PFSK-1 (cell line): ENCODE measurements at regions not wholly inside any gene's neighbourhood (a gene's known extent, or its start where the extent isn't known, plus 50 kb on each side); places are given as distances from the start of the nearest gene placed in this dataset.

ENCODE experiments used
- FOXP2 ChIP-seq: optimal IDR thresholded peaks from 2 replicates; pipeline ENCODE3; 2011; ENCODE audit warnings: borderline replicate concordance, control low read depth, inconsistent platforms; ENCODE audit not compliant: insufficient read depth; ENCODE audit errors: extremely low read length, extremely low read depth
- SIN3A ChIP-seq: IDR thresholded peaks from 2 replicates; pipeline ENCODE4 v1.6.1; 2012; ENCODE audit warnings: mild to moderate bottlenecking, low read length, moderate library complexity, borderline replicate concordance; ENCODE audit not compliant: insufficient read depth
- TAF1 ChIP-seq: IDR thresholded peaks from 2 replicates; pipeline ENCODE4 v1.6.1; 2012; ENCODE audit warnings: low read length, control low read depth, borderline replicate concordance; ENCODE audit not compliant: insufficient read depth
- TF ChIP-seq, protein P1 (sequence below), 2 experiments: IDR thresholded peaks; 2 replicates each; pipeline versions ENCODE4 v1.6.1 to v1.8.0; 2011 to 2012; ENCODE audit warnings: low read depth in 2 of 2, low read length in 2 of 2, control low read depth in 1 of 2, inconsistent platforms in 1 of 2, mild to moderate bottlenecking in 1 of 2, moderate library complexity in 1 of 2; ENCODE audit not compliant: insufficient read depth in 1 of 2

DNA sequence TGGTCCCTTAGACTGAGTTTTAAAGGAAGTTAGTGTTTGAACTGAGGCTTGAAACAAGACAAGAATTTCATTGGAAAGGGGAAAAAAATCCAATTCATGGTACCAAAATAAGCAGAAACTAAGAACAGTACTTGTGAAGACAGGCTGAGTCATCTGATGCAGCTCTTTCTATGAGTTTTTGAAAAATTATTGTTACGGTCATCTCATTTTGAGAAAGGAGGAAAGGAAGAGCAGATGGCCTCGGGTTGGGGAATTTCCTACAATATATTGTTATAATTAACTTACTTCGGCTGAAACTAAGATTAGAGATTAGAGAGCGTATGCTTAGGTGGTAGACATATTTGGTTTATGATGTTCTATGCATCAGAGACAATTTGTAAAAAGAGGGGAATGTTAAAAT, 2164.8 kb upstream of the AGA start:
- TF ChIP-seq, protein P1, sequence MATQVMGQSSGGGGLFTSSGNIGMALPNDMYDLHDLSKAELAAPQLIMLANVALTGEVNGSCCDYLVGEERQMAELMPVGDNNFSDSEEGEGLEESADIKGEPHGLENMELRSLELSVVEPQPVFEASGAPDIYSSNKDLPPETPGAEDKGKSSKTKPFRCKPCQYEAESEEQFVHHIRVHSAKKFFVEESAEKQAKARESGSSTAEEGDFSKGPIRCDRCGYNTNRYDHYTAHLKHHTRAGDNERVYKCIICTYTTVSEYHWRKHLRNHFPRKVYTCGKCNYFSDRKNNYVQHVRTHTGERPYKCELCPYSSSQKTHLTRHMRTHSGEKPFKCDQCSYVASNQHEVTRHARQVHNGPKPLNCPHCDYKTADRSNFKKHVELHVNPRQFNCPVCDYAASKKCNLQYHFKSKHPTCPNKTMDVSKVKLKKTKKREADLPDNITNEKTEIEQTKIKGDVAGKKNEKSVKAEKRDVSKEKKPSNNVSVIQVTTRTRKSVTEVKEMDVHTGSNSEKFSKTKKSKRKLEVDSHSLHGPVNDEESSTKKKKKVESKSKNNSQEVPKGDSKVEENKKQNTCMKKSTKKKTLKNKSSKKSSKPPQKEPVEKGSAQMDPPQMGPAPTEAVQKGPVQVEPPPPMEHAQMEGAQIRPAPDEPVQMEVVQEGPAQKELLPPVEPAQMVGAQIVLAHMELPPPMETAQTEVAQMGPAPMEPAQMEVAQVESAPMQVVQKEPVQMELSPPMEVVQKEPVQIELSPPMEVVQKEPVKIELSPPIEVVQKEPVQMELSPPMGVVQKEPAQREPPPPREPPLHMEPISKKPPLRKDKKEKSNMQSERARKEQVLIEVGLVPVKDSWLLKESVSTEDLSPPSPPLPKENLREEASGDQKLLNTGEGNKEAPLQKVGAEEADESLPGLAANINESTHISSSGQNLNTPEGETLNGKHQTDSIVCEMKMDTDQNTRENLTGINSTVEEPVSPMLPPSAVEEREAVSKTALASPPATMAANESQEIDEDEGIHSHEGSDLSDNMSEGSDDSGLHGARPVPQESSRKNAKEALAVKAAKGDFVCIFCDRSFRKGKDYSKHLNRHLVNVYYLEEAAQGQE (IDR thresholded peaks at IDR 0.05; ENCODE audit: insufficient read depth in 1 of 2, low read depth in 2 of 2, low read length in 2 of 2), result no peak
- TF ChIP-seq SIN3A (no peak), TAF1 (no peak), FOXP2 (no peak)
